Activated T-cell treated with anti-CD3 and anti-CD28 coated beads, Interleukin-2, amount 50 U/mL, for 48 hours (primary cell): ENCODE measurements at regions not wholly inside any gene's neighbourhood (a gene's known extent, or its start where the extent isn't known, plus 50 kb on each side); places are given as distances from the start of the nearest gene placed in this dataset.
"Not testable (repeated sequence)": the region's sequence is repeated elsewhere in the genome, so short reads cannot be mapped to it uniquely, and the experiment has no call there.

Experiments
- DNase-seq, 2 experiments: peaks; one replicate each; pipeline ENCODE4 v3.0.0-alpha.2; 2020

DNA sequence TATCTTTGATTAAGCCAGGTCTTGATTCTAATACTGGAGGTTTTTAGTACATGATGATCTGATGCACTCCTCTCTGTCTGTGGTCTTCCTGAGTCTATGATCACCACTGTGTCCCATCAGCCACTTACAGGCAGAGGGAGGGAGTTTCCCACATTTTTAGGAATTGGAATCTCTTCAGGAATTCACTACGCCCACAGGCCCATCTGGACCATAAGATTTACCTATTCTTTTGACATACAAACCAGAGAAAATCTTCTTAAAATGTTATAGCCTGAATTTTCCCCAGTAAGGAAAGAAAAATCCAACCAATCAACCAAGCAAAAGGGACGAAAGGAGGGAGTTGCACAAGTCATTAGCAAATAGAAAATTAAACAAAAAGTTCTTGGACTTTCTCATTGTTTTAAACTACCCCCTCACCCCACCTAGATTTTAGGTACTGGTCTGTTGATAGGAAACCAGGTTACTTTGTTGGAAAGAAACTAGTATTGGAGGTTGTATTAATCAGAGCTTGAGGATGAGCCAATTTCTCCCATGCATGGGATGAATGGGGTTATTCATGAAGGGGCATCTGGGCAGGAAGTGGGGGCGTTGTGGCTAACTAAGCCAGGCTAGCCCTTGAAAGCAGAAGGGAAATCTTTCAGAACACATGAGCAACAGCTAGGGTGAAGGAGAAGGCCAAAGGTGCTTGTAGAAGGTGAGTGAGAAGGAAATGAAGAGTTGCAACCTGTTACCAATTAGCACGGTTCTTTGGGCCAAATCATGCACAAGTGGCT lies 328.2 kb upstream of the MEX3C start:
- DNase-seq: no peak

DNA sequence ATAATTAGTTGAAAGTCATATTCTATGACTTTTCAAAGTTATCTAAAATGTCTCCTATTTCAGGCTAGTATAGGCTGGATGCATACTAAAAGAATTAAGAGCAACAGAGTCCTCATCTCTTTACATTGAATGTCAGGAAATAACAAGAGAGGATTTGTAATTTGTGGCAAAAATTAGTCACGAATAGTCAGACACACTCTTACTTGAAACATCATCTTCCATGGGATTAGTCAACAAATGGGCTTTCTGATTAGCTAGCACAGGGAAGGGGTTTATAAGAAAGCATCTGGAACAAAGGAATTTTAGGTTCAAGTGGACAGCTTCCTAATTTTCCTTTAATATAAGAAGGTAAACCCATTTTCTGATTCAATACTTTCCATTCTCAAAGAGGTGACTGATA lies 330.3 kb upstream of the MEX3C start:
- no peak for DNase-seq

DNA sequence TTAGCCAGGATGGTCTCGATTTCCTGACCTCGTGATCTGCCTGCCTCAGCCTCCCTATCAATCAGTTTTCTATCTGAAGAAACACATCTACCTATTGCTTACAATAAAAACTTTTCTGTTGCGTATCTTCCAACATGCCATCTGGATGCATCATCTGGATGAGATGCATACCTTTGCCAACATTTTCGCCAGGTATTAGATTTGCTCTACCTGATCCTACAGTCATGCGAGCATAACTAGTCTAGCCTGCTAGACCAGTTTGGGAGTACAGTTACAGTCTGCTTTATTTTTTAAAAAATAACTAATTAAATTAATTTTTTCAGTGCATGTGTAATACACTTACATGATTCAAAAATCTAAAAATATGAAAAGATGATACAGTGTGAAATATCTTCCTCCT lies 334.0 kb upstream of the MEX3C start:
- no peak for DNase-seq

DNA sequence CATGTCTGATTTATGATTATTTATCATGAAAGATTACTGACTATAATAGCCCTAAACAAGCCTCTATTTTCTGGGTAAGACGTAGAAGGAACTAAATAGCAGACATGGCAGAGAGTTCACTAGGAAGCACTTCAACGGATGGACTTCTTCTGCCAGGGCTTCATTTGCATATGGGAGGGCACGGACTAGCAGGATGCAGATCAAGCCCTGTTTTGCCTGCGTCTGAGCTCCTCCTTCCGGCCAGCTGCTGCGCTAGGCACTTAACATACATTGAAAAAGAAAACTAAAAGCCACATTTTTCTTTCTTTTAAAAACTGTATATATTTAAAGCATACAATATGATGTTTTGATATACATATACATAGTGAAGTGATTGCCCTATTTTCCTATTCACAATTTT lies 340.0 kb upstream of the MEX3C start:
- no peak for DNase-seq

DNA sequence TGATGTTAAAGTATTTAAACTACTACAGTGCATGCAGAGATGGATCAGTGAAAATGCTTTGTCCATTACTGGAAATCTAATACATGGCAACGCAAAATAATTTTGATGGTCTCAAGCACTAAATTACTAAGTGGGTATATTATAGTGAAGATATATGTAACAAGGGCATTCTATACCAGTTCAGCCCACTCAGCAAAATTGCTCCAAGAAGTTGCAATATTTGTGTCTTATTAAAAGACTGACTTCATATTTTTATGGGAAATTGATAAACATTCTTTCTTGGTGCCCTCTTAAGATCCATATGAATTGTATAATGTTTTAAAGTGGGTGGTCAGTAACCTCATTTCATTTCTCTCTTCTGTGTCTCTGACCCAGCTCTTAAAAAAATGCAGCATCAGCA lies 343.1 kb upstream of the MEX3C start:
- DNase-seq: no peak

DNA sequence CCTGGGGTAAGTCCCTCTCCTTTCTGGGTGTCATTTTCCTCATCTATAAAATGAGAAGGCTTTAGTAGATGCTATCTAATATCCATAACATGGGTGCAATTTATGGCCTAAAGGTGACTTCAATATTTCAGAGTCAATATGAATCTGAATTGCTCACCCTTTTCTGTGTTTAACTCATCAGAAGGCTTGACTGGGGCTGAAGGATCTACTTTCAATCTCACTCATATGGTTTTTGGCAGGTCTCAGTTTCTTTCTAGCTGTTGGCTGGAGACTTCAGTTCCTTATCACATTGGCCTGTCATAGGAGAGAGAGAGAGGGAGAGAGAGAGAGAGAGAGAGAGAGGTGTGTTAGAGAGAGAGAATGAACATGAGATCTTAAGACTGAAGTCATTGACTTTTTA lies 343.7 kb upstream of the MEX3C start:
- DNase-seq: no peak

DNA sequence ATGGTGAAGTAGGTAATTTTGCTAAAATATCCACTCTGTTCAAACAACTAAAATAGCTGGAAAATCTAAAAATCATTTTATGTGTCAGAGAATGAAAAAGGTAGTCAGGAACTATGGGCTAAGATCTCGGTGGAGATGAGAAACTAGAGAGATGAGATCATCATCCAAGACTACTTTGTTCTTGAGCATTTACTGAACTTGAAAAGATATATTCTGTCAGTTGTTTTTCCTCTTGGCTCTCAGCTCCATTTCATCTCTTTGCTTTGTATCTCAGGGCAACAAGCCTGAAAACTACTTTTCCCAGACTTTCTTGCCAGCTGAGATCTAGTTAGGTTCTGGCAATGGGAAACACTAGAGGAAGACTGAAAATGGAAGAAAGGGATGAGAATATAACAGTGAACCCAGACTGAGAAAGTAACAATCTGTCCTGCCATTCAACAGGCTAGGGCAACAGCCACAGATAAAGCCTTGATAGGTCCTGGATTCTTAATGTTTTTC lies 346.2 kb upstream of the MEX3C start:
- DNase-seq: no peak

DNA sequence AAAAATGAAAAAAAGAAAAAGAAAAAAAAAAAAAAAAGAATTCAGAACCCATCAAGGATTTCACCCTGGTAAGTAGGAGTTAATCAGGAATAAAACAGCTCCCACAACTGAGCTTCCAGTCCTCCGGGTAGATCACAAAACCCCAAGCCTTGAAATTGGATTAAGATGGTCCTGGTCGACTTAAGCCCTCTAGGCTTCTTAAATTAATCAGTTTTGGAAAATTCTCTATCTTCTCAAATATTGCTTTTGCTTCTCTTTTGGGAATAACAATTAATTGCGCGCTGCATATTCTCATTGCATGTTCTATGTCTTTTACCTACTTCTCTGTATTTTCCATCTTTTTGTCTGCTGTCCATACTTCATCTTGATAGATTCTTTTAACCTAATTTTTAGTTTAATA lies 348.0 kb upstream of the MEX3C start:
- no peak for DNase-seq

DNA sequence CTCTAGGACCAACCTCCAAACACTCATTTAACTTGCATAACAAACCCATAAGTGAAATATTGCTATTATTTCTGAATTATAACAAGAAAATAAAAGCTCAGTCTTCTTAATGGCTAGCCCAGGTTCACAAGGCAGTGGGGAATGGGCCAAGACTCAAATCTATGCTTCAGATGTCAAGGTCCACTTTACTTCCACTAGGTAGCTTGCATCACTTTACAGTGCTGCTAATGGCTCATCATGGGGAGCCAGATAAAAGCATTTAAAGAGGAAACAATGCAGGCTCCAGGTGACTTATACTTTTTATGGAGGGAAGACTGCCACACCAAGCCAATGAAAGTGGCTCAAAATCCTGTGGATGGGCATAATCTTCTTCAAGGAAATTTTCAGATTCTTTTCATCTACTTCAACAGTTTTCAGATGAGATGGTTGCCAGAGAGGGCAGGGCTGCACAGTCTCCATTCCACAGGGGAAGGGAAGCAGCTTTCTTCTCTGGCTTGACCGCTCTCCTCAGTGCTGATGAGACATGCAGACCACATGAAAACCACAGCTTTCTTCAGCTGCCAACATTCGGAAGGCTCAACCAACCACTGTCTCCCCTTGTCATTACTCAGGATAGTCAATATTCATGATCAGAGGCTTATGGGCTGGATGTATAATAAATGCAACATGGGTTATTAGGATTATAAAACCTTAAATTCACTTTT lies 361.9 kb upstream of the MEX3C start:
- DNase-seq: no peak

DNA sequence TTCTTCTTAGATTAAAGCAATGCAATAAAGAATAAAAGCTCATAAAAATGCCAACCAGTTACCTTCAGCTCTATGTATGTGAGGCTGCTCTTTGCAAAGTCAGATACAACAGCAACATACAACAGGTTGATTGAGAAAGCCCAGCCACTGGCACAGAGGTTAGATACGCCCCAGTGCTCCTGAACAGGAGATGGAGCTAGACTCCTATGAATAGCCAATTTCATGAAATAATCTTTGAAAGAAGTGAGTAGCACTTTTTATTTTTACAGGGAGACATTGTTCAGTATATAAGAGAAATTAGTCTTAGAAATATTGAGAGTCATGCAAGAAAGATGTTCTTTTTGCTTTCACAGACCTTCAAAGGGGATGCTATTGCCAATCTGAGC lies 362.4 kb upstream of the MEX3C start:
- DNase-seq: no peak

DNA sequence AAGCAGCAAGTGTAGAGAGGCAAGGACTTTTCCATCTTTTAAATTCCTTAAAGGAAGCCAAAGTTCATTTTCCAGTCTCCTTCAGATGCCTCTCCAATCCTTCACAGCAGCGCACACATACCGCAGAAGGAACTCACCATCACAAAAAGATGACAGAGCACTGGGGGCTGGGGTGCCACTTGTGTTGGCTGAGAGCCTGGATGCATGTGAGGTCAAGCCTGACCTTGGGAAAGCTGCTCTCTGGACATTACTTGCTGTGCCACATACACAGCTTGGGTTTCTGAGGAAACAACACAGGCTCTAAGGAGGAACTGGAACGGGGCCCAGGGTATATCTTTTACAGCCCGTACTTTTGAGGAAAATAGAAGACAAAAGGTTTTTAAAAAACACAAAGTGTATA lies 364.3 kb upstream of the MEX3C start:
- no peak for DNase-seq

DNA sequence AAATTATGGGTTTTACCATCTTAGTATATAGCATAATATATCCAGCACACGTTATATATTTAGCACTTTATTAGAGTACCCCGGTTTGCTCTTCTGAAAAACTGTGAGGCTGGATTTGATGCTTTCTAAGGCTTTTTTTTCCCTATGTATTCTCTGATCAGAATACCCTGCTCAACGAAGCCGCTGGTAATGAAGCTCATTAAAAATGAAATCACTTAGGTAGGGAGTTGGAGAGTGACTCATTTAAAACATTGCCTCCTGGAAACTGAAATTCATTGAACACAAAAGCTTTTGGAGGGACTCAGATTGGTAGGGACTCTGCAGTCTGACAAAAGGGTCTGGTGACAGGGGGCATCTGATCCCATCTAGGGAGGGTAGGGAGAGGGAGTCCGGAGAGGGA lies 365.4 kb upstream of the MEX3C start:
- DNase-seq: no peak

DNA sequence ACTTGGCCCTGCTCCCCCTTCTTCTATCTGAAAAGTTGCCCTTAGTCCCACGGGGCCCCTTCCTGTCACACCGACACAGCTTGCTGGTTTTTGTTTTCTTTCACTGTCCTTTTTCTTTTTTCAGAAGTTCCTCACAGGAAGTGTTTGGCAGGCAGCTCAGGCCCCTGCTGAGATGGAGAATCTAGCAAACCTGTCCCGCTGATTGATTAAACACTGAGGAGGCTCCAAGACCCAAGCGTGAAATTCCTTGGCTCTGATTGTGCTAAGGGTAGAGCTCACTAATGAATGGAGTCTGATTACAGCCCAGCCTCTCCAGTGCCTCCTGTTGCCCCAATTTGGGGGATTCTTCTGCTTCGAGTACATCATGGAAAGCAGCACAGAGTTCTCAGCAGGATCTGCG lies 365.9 kb upstream of the MEX3C start:
- no peak for DNase-seq

DNA sequence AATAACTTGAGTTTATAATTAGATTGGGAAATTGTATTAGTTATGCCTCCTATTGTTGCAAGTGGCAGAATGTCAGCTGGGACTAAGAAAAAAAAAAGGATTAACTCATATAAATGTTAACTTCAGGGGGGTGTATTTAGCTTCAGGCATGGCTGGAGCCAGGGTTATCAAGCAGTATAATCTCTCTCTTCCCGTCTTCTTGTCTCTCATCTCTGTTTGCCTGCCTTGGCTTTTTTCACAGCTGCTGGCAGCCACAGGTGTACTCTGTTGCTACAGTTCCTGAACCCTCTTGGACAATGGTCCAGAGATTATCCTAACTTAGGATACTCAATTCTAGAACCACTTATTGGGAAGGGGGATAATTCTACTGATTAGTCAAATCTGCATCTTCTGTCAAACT lies 370.7 kb upstream of the MEX3C start:
- no peak for DNase-seq

DNA sequence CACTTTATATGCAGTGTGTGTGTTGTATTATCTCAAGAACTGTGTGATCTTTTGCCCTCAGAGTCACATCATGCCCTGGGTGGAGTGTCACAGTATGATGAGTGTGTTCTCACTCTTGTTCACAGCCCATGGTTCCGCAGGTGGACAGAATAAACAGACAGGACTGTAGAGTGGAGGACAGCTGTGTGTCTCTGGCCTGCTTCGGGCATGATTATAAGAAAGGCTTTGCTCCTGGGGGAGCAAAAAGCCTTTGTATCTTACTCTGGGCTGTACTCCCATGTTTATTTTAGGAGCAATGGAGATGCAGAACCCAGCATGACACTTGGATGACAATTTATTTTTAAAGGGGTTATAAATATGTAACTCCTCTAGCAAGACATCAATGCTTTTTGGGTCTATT lies 371.7 kb upstream of the MEX3C start:
- DNase-seq: no peak

DNA sequence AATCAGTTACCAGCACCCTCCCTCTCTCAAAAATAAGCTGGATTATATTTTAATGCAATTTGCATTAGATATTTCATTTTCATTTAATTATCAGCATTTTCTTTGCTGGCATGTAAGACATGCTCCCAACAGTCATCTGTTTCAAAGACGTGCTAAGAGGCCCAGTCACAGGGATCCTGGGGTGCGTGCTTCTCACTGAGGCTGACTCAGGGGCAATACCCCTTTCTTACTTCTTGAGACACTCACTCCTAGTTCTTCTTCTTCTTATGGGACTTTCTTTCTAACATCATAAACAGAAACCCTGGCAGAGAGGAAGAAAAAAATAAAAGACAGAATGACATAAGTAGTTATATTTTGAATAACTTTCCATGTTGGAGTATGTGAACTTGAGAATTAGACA lies 372.1 kb upstream of the MEX3C start:
- no peak for DNase-seq

DNA sequence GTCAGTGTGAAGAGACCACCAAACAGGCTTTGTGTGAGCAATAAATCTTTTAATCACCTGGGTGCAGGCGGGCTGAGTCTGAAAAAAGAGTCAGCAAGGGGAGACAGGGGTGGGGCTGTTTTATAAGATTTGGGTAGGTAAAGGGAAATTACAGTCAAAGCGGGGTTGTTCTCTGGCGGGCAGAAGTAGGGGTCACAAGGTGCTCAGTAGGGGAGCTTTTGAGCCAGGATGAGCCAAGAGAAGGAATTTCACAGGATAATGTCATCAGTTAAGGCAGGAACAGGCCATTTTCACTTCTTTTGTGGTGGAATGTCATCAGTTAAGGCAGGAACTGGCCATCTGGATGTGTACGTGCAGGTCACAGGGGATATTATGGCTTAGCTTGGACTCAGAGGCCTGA lies 372.6 kb upstream of the MEX3C start:
- DNase-seq: not testable (repeated sequence)

DNA sequence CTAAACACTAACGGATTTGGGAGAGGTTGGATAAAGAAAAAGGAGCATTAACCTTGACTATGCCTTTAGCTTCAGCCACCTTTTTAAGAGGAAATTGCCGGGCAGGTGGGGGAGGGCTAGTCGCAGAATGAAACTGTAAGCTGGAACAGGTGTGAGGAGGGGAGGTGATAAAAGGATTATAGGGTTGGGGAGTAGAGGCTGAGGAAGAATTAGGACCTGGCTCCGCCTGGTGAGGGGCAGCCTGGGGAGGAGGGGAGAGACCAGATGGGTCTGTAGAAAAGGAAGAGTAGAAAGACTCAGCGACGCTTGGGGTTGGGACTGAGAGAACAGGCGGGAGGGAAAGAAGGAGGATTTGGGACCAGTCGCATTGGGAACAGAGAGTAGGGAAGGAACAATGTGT lies 376.4 kb upstream of the MEX3C start:
- not testable (repeated sequence) for DNase-seq

DNA sequence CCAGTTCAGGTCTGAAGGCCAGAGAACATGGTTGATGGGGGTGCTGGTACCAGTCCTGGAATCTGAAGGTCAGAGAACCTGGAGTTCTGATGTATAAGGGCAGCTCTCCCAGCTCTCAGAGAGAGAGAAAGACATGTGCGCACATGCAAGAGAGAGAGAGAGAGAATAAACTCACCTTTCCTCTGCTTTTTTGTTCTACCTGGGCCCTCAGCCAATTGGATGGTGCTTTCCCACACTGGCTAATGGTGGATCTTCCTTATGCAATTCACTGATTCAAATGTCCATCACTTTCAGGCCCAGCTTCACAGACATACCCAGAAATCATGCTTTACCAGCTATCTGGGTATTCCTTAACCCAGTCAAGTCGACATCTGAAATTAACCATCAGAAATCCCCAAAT lies 377.7 kb upstream of the MEX3C start:
- no peak for DNase-seq

DNA sequence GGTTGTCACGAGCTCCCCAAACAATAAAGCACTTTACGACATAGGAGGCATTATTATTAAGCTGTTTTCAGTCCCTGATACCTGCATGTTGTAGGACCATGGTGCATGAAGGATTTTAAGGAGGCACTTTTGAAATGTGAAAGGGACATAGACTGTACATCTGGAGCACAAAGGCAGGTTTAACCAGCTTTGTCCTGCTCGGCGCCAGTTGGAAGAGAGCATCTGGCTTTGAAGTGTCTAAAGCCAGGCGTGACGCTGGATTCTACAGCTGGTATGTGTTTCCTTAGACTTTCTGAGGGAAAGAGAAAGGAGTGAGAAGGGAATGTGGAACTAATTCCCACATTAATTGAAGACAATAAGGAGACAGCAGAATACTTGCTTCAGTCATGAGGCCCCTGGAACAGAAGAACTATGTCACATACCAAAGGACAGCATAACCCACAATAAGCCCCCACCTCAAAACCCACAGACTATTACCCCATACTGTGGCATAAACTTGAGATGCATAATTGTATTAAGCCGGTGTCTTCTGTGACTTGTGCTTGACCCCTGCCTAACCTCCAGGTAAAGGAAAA lies 381.0 kb upstream of the MEX3C start:
- no peak for DNase-seq

DNA sequence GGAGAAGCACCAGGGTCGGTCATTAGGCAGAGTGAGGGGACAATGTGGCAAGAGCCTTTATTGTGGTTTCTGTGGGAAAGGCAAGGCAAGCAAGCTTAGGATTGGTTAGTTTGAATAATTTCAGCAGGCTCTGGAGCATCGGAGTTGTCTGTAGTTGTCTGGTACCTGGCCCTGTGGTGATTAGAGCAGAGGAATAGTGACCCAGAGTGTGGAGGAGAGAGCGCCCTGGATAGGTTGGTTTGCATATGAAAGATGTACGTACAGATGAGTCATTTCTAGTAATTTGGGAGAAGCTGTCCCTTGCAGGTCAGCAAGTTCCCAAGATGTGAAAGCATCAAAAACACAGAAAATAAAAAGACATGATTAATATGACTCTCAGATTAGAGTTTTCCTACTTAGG lies 383.1 kb upstream of the MEX3C start:
- DNase-seq: no peak

DNA sequence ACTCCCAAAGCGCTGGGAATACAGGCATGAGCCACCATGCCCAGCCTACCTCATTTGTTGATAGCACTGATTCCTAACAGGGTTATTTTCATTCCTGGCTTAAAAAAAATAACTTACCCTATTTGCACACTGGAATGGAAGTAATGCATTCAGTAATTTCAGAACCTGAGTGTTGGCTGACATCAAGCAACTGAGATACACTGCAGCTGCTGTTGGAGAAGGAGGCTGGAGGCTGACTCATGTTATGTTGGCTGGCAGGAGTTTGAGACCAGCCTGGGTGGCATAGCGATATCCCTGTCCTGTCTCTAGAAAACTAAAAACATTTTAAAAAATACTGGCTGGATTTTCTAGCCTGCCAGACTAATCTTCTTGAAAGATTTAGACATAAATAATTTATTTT lies 385.1 kb upstream of the MEX3C start:
- DNase-seq: no peak

DNA sequence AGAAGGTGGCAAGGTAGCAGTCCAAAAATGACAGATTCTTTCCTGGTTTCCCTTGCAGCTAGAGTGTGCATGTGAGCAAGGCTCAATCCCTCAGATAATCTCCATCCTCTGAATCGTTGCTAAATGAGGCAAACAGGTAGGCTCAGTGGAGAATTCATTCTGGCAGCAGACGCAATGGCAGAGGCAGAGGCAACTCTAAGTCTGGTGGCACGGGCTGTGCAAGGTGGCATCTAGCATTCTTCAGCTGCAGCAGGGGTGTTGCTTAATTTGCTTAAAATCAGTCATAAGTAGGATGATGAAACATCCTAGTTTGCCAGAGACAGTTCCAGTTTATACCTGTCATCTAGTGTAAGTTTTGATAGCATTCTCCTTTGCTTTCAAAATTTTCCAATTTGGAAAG lies 391.1 kb upstream of the MEX3C start:
- DNase-seq: no peak

DNA sequence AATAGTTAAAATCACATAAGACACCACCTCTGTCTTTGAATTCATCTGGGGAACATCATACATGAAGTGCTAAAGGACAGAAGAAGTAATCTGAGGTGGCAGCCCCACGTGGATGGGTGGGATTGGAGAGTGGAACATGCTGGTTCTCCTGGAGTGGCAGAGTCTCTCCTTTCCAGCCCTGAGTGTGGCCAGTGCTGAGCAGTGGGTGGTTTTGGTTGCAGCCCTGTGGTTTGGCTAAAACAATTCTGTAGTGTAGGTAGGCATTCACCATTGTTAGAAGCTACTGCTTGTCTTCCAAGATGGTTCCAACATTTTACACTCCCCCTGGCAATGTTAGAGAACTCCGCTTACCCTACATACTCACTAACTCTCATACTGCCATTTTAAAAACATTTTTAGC lies 396.4 kb upstream of the MEX3C start:
- DNase-seq: no peak
